ENCODE measurements at regions not wholly inside any gene's neighbourhood (a gene's known extent, or its start where the extent isn't known, plus 50 kb on each side); places are given as distances from the start of the nearest gene placed in this dataset.

- TF ChIP-seq, protein P1, sequence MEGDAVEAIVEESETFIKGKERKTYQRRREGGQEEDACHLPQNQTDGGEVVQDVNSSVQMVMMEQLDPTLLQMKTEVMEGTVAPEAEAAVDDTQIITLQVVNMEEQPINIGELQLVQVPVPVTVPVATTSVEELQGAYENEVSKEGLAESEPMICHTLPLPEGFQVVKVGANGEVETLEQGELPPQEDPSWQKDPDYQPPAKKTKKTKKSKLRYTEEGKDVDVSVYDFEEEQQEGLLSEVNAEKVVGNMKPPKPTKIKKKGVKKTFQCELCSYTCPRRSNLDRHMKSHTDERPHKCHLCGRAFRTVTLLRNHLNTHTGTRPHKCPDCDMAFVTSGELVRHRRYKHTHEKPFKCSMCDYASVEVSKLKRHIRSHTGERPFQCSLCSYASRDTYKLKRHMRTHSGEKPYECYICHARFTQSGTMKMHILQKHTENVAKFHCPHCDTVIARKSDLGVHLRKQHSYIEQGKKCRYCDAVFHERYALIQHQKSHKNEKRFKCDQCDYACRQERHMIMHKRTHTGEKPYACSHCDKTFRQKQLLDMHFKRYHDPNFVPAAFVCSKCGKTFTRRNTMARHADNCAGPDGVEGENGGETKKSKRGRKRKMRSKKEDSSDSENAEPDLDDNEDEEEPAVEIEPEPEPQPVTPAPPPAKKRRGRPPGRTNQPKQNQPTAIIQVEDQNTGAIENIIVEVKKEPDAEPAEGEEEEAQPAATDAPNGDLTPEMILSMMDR (IDR thresholded peaks at IDR 0.05; ENCODE audit: low read depth, low read length): no peak
- TF ChIP-seq, protein P2, sequence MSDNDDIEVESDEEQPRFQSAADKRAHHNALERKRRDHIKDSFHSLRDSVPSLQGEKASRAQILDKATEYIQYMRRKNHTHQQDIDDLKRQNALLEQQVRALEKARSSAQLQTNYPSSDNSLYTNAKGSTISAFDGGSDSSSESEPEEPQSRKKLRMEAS (IDR thresholded peaks at IDR 0.05; ENCODE audit: low read depth, low read length): no peak
- TF ChIP-seq POLR2A (IDR thresholded peaks at IDR 0.05; ENCODE audit: extremely low read depth, insufficient read length) (no peak), MYC (IDR thresholded peaks at IDR 0.05; ENCODE audit: low read depth, low read length) (no peak)
Measured at GRCh38 chr14:83058068-83058467, 1524.4 kb upstream of the SEL1L start.

All from NB4 (cell line).